WTC11 (cell line): ENCODE measurements at regions not wholly inside any gene's neighbourhood (a gene's known extent, or its start where the extent isn't known, plus 50 kb on each side); places are given as distances from the start of the nearest gene placed in this dataset.

Experiments used
- IRF1 ChIP-seq: sonication (generic); formaldehyde crosslinking; IDR thresholded peaks from 2 replicates; pipeline ENCODE4 v1.8.0; 2023; ENCODE audit warnings: missing genetic modification reagents
- NR1H2 ChIP-seq: sonication (generic); formaldehyde crosslinking; IDR thresholded peaks from 2 replicates; pipeline ENCODE4 v1.9.0; 2021; ENCODE audit warnings: mild to moderate bottlenecking, moderate library complexity, missing genetic modification reagents
- NR2C2 ChIP-seq: sonication (generic); formaldehyde crosslinking; IDR thresholded peaks from 2 replicates; pipeline ENCODE4 v1.8.0; 2022; ENCODE audit warnings: mild to moderate bottlenecking, missing genetic modification reagents
- TF ChIP-seq, protein P1 (sequence below): fragments of 200-600 bp; IDR thresholded peaks from 2 replicates; pipeline ENCODE4 v1.8.0; 2022; ENCODE audit warnings: antibody characterized with exemption
- TF ChIP-seq, protein P2 (sequence below): sonication (generic); formaldehyde crosslinking; IDR thresholded peaks from 2 replicates; pipeline ENCODE4 v1.8.1; 2023; ENCODE audit warnings: mild to moderate bottlenecking, missing genetic modification reagents, moderate library complexity

DNA sequence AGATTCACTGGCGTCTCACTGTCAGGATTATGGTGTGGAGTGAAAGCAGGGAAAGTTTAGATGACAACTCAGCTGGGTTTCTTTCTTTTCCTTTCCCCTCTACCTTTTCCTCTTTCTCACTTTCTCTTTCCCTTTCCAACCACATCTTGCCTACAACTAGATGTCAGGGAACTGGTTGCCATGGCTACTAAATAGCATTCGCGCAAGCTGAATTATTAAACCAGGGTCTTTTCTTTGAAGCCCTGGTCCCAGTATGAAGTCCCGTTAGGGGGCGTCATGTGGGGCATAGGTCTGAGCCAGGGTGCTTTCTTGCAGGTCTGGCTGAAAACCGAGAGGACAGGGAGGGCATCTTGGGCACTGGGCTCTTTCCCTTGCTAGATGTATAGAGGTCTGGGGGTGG is 168.4 kb upstream of the CACNA1E start:
- TF ChIP-seq, protein P1, sequence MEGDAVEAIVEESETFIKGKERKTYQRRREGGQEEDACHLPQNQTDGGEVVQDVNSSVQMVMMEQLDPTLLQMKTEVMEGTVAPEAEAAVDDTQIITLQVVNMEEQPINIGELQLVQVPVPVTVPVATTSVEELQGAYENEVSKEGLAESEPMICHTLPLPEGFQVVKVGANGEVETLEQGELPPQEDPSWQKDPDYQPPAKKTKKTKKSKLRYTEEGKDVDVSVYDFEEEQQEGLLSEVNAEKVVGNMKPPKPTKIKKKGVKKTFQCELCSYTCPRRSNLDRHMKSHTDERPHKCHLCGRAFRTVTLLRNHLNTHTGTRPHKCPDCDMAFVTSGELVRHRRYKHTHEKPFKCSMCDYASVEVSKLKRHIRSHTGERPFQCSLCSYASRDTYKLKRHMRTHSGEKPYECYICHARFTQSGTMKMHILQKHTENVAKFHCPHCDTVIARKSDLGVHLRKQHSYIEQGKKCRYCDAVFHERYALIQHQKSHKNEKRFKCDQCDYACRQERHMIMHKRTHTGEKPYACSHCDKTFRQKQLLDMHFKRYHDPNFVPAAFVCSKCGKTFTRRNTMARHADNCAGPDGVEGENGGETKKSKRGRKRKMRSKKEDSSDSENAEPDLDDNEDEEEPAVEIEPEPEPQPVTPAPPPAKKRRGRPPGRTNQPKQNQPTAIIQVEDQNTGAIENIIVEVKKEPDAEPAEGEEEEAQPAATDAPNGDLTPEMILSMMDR, result no peak
- TF ChIP-seq NR1H2 (no peak), NR2C2 (CRISPR knock-in tag) (no peak), IRF1 (CRISPR knock-in tag) (no peak)
- TF ChIP-seq, protein P2, sequence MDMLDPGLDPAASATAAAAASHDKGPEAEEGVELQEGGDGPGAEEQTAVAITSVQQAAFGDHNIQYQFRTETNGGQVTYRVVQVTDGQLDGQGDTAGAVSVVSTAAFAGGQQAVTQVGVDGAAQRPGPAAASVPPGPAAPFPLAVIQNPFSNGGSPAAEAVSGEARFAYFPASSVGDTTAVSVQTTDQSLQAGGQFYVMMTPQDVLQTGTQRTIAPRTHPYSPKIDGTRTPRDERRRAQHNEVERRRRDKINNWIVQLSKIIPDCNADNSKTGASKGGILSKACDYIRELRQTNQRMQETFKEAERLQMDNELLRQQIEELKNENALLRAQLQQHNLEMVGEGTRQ (CRISPR knock-in tag), result no peak
